Pons (tissue), 1 donor: ENCODE measurements at regions not wholly inside any gene's neighbourhood (a gene's known extent, or its start where the extent isn't known, plus 50 kb on each side); places are given as distances from the start of the nearest gene placed in this dataset.
"Not testable (repeated sequence)": the region's sequence is repeated elsewhere in the genome, so short reads cannot be mapped to it uniquely, and the experiment has no call there.

Experiments
- DNase-seq: peaks from one replicate; pipeline ENCODE4 v3.0.0-alpha.2; 2016; ENCODE audit warnings: low spot score

DNA sequence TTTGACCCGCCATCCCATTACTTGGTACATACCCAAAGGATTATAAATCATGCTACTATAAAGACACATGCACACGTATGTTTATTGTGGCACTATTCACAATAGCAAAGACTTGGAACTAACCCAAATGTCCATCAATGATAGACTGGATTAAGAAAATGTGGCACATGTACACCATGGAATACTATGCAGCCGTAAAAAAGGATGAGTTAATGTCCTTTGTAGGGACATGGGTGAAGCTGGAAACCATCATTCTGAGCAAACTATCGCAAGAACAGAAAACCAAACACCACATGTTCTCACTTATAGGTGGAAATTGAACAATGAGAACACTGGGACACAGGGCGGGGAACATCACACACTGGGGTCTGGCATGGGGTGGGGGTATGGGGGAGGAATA, 57.1 kb upstream of the GMDS start:
- DNase-seq: not testable (repeated sequence)

DNA sequence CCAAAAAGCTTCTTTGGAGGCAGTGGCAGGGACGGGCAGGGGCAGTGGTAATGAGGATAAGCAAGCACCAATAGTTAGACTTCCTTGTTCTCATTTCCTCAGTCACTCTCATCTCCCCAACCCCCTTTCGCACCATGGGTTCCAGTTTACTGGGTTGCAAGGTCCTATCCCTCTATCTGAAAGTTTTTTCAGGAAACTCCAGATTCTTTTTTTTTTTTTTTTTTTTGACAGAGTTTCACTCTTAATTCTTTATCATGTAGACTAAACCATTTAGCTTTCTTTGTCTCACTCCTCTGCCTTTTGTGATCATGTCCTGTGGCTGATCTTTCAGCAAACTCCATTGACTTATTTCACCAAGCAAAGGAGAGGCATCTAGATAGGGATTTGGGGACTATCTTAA, 51.4 kb upstream of the GMDS start:
- DNase-seq: no peak
